Neural progenitor cell (in vitro differentiated cells): ENCODE measurements at regions not wholly inside any gene's neighbourhood (a gene's known extent, or its start where the extent isn't known, plus 50 kb on each side); places are given as distances from the start of the nearest gene placed in this dataset.

ENCODE experiments used
- DNase-seq: peaks from one replicate; pipeline ENCODE4 v3.0.0-alpha.2; 2016; ENCODE audit warnings: low spot score
- H2AFZ ChIP-seq: fragments of 200-600 bp; sonication (generic); replicated peaks from 2 replicates; pipeline ENCODE4 v1.6.1; 2016; ENCODE audit warnings: antibody characterized with exemption
- H3F3A ChIP-seq: fragments of 200-600 bp; sonication (generic); 2 replicates; pipeline ENCODE4 v1.6.1; 2016; ENCODE audit warnings: antibody characterized with exemption, low read depth
- H3K27ac ChIP-seq: fragments of 200-600 bp; sonication (generic); 2 replicates; pipeline ENCODE4 v1.5.1; 2016; ENCODE audit warnings: mild to moderate bottlenecking
- H3K27me3 ChIP-seq: fragments of 200-600 bp; sonication (generic); 2 replicates; pipeline ENCODE4 v1.6.1; 2016; ENCODE audit warnings: mild to moderate bottlenecking, moderate library complexity
- H3K36me3 ChIP-seq: fragments of 200-600 bp; sonication (generic); 2 replicates; pipeline ENCODE4 v1.5.1; 2016
- H3K4me1 ChIP-seq: fragments of 200-600 bp; sonication (generic); 2 replicates; pipeline ENCODE4 v1.6.1; 2016; ENCODE audit warnings: mixed run types
- H3K4me2 ChIP-seq: fragments of 200-600 bp; sonication (generic); 2 replicates; pipeline ENCODE4 v1.6.1; 2016
- H3K4me3 ChIP-seq: fragments of 200-600 bp; sonication (generic); 2 replicates; pipeline ENCODE4 v1.5.1; 2016
- H3K79me2 ChIP-seq: fragments of 200-600 bp; sonication (generic); 2 replicates; pipeline ENCODE4 v1.6.1; 2016; ENCODE audit warnings: low read depth
- H3K9ac ChIP-seq: fragments of 200-600 bp; sonication (generic); 2 replicates; pipeline ENCODE4 v1.6.1; 2016
- H3K9me3 ChIP-seq: fragments of 200-600 bp; sonication (generic); 2 replicates; pipeline ENCODE4 v1.5.1; 2016; ENCODE audit warnings: low read depth
- H4K20me1 ChIP-seq: fragments of 200-600 bp; sonication (generic); 2 replicates; pipeline ENCODE4 v1.6.1; 2016; ENCODE audit warnings: low read depth
- H3K27ac Mint-ChIP-seq: 3 replicates; pipeline ENCODE4 v1.8.0; 2021; ENCODE audit warnings: mixed read lengths
- H3K27me3 Mint-ChIP-seq: 2 replicates; pipeline ENCODE4 v1.8.0; 2022; ENCODE audit warnings: low read depth, mild to moderate bottlenecking, inconsistent platforms, moderate library complexity, mixed read lengths; ENCODE audit not compliant: insufficient read depth
- H3K36me3 Mint-ChIP-seq: 3 replicates; pipeline ENCODE4 v1.8.0; 2021; ENCODE audit warnings: mixed read lengths
- H3K4me1 Mint-ChIP-seq: 3 replicates; pipeline ENCODE4 v1.8.0; 2021; ENCODE audit warnings: mixed read lengths
- H3K4me3 Mint-ChIP-seq: 3 replicates; pipeline ENCODE4 v1.8.0; 2021; ENCODE audit warnings: mild to moderate bottlenecking, moderate library complexity, mixed read lengths
- H3K9me3 Mint-ChIP-seq: 3 replicates; pipeline ENCODE4 v1.8.0; 2020; ENCODE audit warnings: mixed read lengths
- CTCF ChIP-seq: fragments of 200-600 bp; sonication (generic); IDR thresholded peaks from 2 replicates; pipeline ENCODE4 v1.5.1; 2017; ENCODE audit warnings: antibody characterized with exemption, mild to moderate bottlenecking
- EZH2 ChIP-seq: fragments of 200-600 bp; sonication (generic); IDR thresholded peaks from 2 replicates; pipeline ENCODE4 v1.6.1; 2017; ENCODE audit warnings: antibody characterized with exemption, mild to moderate bottlenecking, moderate library complexity
- EZH2phosphoT487 ChIP-seq: fragments of 200-600 bp; sonication (generic); IDR thresholded peaks from 2 replicates; pipeline ENCODE4 v1.6.1; 2017; ENCODE audit warnings: antibody characterized with exemption

DNA sequence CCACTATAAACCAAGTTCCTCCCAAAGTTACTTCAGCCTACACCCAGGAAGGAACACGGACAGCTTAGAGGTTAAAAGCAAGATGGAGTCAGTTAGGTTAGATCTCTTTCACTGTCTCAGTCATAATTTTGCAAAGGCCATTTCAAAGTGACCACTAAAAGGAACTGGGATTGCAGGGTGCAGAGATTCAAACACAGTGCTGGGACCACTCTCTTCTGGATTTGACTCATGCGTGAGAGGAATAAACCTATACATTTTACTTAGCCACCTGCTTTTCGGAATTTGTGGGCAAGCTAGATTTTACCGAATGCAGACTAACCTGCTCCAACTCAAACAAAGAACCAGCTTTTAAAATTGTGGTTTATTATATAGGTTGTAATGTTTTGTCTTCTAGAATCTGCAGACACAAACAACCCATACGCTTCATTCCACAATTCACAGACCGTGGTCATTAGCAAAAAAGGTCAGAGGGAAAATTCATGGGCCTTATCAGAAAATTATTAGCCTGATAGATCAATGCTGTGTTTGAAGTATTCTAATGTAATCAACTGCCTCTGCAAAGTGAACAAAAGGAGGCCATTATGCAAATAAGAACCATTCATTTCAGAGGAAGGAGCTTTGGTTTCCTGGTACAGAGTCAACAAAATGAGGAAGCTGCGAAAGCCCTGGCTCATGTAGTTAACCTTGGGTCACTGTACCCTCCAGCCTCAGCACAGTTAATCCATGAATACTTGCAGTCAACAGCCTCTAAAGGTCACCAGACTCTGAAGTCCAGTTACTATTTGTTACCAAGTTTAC lies 342.7 kb upstream of the KLF6 start:
- Histone ChIP-seq H3K79me2 (no peaks in the 10 kb centered on the region), H3K4me1 (peaks cover 19% of the 10 kb centered on the region), H3K9ac (no peak overlapping the region), H3K27me3 (no peaks in the 10 kb centered on the region), H3K9me3 (no peaks in the 10 kb centered on the region), H3K4me2 (no peak overlapping the region), H3K27ac (no peak overlapping the region), H4K20me1 (no peaks in the 10 kb centered on the region), H3K4me3 (no peak overlapping the region), H2AFZ (no peak overlapping the region), H3K36me3 (no peaks in the 10 kb centered on the region), H3F3A (peaks cover 7% of the 10 kb centered on the region)
- TF ChIP-seq EZH2 (no peak), CTCF (no peak), EZH2phosphoT487 (no peak)
- Mint-ChIP-seq H3K27ac (no peak overlapping the region), H3K4me3 (no peak overlapping the region), H3K36me3 (no peaks in the 10 kb centered on the region), H3K4me1 (peaks cover 8% of the 10 kb centered on the region), H3K27me3 (peaks cover under 1% of the 10 kb centered on the region), H3K9me3 (peaks cover 15% of the 10 kb centered on the region)
- no peak for DNase-seq

- H3K4me3 Mint-ChIP-seq, result no peak overlapping the region
- Histone ChIP-seq H3K27me3 (no peaks in the 10 kb centered on the region), H3K9me3 (no peaks in the 10 kb centered on the region), H4K20me1 (no peaks in the 10 kb centered on the region), H3F3A (peaks cover 13% of the 10 kb centered on the region), H3K27ac (no peak overlapping the region), H3K36me3 (no peaks in the 10 kb centered on the region), H2AFZ (no peak overlapping the region), H3K4me1 (peaks cover 25% of the 10 kb centered on the region), H3K4me2 (no peak overlapping the region), H3K9ac (no peak overlapping the region), H3K4me3 (no peak overlapping the region), H3K79me2 (no peaks in the 10 kb centered on the region)
- H3K4me1 Mint-ChIP-seq, result peaks cover 10% of the 10 kb centered on the region
- TF ChIP-seq EZH2phosphoT487 (no peak), EZH2 (no peak), CTCF (no peak)
- no peaks in the 10 kb centered on the region for H3K27me3 Mint-ChIP-seq
- peaks cover 15% of the 10 kb centered on the region for H3K9me3 Mint-ChIP-seq
- H3K36me3 Mint-ChIP-seq, result no peaks in the 10 kb centered on the region
- DNase-seq, result no peak
- no peak overlapping the region for H3K27ac Mint-ChIP-seq
These were observed 340.8 kb upstream of the KLF6 start for GRCh38 chr10:4125776-4126175.

GRCh38 chr10:4121502-4122380 lies 336.7 kb upstream of the KLF6 start:
- no peak overlapping the region for H3K4me2 ChIP-seq
- H3K9me3 ChIP-seq, result no peaks in the 10 kb centered on the region
- peaks cover 17% of the 10 kb centered on the region for H3K4me1 ChIP-seq
- Mint-ChIP-seq H3K4me3 (no peak overlapping the region), H3K27ac (no peak overlapping the region), H3K4me1 (peaks cover 10% of the 10 kb centered on the region), H3K27me3 (no peaks in the 10 kb centered on the region), H3K9me3 (peaks cover 14% of the 10 kb centered on the region), H3K36me3 (no peaks in the 10 kb centered on the region)
- no peak overlapping the region for H3K4me3 ChIP-seq
- TF ChIP-seq EZH2phosphoT487, result no peak
- no peak for TF ChIP-seq CTCF
- TF ChIP-seq EZH2, result no peak
- no peak overlapping the region for H3K9ac ChIP-seq
- no peaks in the 10 kb centered on the region for H4K20me1 ChIP-seq
- no peak overlapping the region for H2AFZ ChIP-seq
- H3K27me3 ChIP-seq, result no peaks in the 10 kb centered on the region
- H3F3A ChIP-seq, result peaks cover 13% of the 10 kb centered on the region
- DNase-seq, result no peak
- no peaks in the 10 kb centered on the region for H3K79me2 ChIP-seq
- no peaks in the 10 kb centered on the region for H3K36me3 ChIP-seq
- no peak overlapping the region for H3K27ac ChIP-seq
